Mesodermal cell (in vitro differentiated cells): ENCODE measurements at regions not wholly inside any gene's neighbourhood (a gene's known extent, or its start where the extent isn't known, plus 50 kb on each side); places are given as distances from the start of the nearest gene placed in this dataset.

Experiments used
- H3K27ac ChIP-seq: 2 replicates; pipeline ENCODE4 v1.7.0; 2013; ENCODE audit warnings: mild to moderate bottlenecking, low read depth, low read length, moderate library complexity; ENCODE audit not compliant: severe bottlenecking
- H3K36me3 ChIP-seq: 2 replicates; pipeline ENCODE4 v1.7.1; 2013; ENCODE audit warnings: mild to moderate bottlenecking, low read length, moderate library complexity; ENCODE audit not compliant: control insufficient read depth, insufficient read depth
- H3K4me1 ChIP-seq: one replicate; pipeline ENCODE4 v1.7.1; 2013; ENCODE audit warnings: mild to moderate bottlenecking, low read length; ENCODE audit not compliant: insufficient read depth, control insufficient read depth, poor library complexity, severe bottlenecking
- H3K4me3 ChIP-seq: 2 replicates; pipeline ENCODE4 v1.7.0; 2013; ENCODE audit warnings: low read length, control low read depth, mild to moderate bottlenecking; ENCODE audit not compliant: insufficient read depth, poor library complexity, severe bottlenecking; ENCODE audit errors: extremely low read depth
- H3K9me3 ChIP-seq: 2 replicates; pipeline ENCODE4 v1.7.1; 2013; ENCODE audit warnings: mild to moderate bottlenecking, low read length, moderate library complexity; ENCODE audit not compliant: control insufficient read depth
- WGBS, 2 experiments: methylation state at CpG; one replicate each; pipeline ENCODE4 v1.1.5; 2013; ENCODE audit warnings: missing lambda C conversion rate in 2 of 2; ENCODE audit not compliant: insufficient coverage in 2 of 2; 5-methylcytosine and 5-hydroxymethylcytosine counted together

- Histone ChIP-seq H3K9me3 (no peaks in the 10 kb centered on the region), H3K4me1 (no peaks in the 10 kb centered on the region), H3K27ac (no peak overlapping the region), H3K36me3 (no peaks in the 10 kb centered on the region), H3K4me3 (no peak overlapping the region)
- WGBS, 2 experiments: 94 to 100% methylated on average over 1 to 2 of the region's 3 CpGs
These were observed 309.6 kb downstream of the PRDM2 start for GRCh38 chr1:14009582-14009981.

GRCh38 chr1:14010476-14010875 lies 310.5 kb downstream of the PRDM2 start:
- Histone ChIP-seq H3K36me3 (no peaks in the 10 kb centered on the region), H3K4me1 (no peaks in the 10 kb centered on the region), H3K4me3 (no peak overlapping the region), H3K9me3 (no peaks in the 10 kb centered on the region), H3K27ac (no peak overlapping the region)

- WGBS, 2 experiments: 82 to 84% methylated on average over 9 of the region's 9 CpGs
- Histone ChIP-seq H3K27ac (no peak overlapping the region), H3K36me3 (no peaks in the 10 kb centered on the region), H3K9me3 (no peaks in the 10 kb centered on the region), H3K4me3 (no peak overlapping the region), H3K4me1 (no peaks in the 10 kb centered on the region)
These were observed 311.1 kb downstream of the PRDM2 start for GRCh38 chr1:14011132-14011531.

GRCh38 chr1:14011888-14012287 lies 311.9 kb downstream of the PRDM2 start:
- no peaks in the 10 kb centered on the region for H3K9me3 ChIP-seq

GRCh38 chr1:14014929-14015328 lies 314.9 kb downstream of the PRDM2 start:
- Histone ChIP-seq H3K4me3 (no peak overlapping the region), H3K27ac (no peak overlapping the region), H3K36me3 (no peaks in the 10 kb centered on the region), H3K4me1 (no peaks in the 10 kb centered on the region), H3K9me3 (no peaks in the 10 kb centered on the region)
- 93% methylated on average over 2 of the region's 3 CpGs; no CpG with 5 or more reads in 1 of the 2 experiments for WGBS, 2 experiments

More at GRCh38 chr1:14011888-14012287, 311.9 kb downstream of the PRDM2 start:
- Histone ChIP-seq H3K4me1 (no peaks in the 10 kb centered on the region), H3K36me3 (no peaks in the 10 kb centered on the region), H3K4me3 (no peak overlapping the region), H3K27ac (no peak overlapping the region)

GRCh38 chr1:14015917-14016316 lies 315.9 kb downstream of the PRDM2 start:
- WGBS, 2 experiments: 71 to 92% methylated on average over 1 to 2 of the region's 4 CpGs
- H3K36me3 ChIP-seq: no peaks in the 10 kb centered on the region
- H3K9me3 ChIP-seq: no peaks in the 10 kb centered on the region
- no peaks in the 10 kb centered on the region for H3K4me1 ChIP-seq
- no peak overlapping the region for H3K27ac ChIP-seq
- H3K4me3 ChIP-seq: no peak overlapping the region

- H3K36me3 ChIP-seq: no peaks in the 10 kb centered on the region
- H3K9me3 ChIP-seq: no peaks in the 10 kb centered on the region
- WGBS, 2 experiments: 57 to 76% methylated on average over 6 to 7 of the region's 7 CpGs
- no peak overlapping the region for H3K4me3 ChIP-seq
- H3K27ac ChIP-seq: no peak overlapping the region
- H3K4me1 ChIP-seq: no peaks in the 10 kb centered on the region
These were observed 317.6 kb downstream of the PRDM2 start for GRCh38 chr1:14017531-14017961.

- H3K36me3 ChIP-seq: no peaks in the 10 kb centered on the region
- H3K27ac ChIP-seq: no peak overlapping the region
- no peak overlapping the region for H3K4me3 ChIP-seq
- no peaks in the 10 kb centered on the region for H3K9me3 ChIP-seq
- no CpG with 5 or more reads among the region's 1 CpG for WGBS, 2 experiments
- no peaks in the 10 kb centered on the region for H3K4me1 ChIP-seq
These were observed 319.5 kb downstream of the PRDM2 start for GRCh38 chr1:14019461-14019860.

- H3K36me3 ChIP-seq: no peaks in the 10 kb centered on the region
- no peaks in the 10 kb centered on the region for H3K4me1 ChIP-seq
- no peak overlapping the region for H3K4me3 ChIP-seq
- no peaks in the 10 kb centered on the region for H3K9me3 ChIP-seq
- WGBS, 2 experiments: 82 to 84% methylated on average over 2 of the region's 2 CpGs
- H3K27ac ChIP-seq: no peak overlapping the region
These were observed 320.0 kb downstream of the PRDM2 start for GRCh38 chr1:14020006-14020405.

- H3K27ac ChIP-seq: no peak overlapping the region
- H3K36me3 ChIP-seq: no peaks in the 10 kb centered on the region
- H3K9me3 ChIP-seq: no peaks in the 10 kb centered on the region
- H3K4me1 ChIP-seq: no peaks in the 10 kb centered on the region
- 75 to 77% methylated on average over 3 to 5 of the region's 8 CpGs for whole genome bisulfite sequencing, 2 experiments
- no peak overlapping the region for H3K4me3 ChIP-seq
These were observed 327.1 kb downstream of the PRDM2 start for GRCh38 chr1:14027099-14027498.

GRCh38 chr1:14031461-14031860 lies 331.5 kb downstream of the PRDM2 start:
- Histone ChIP-seq H3K27ac (no peak overlapping the region), H3K4me1 (no peaks in the 10 kb centered on the region), H3K4me3 (no peak overlapping the region), H3K36me3 (no peaks in the 10 kb centered on the region), H3K9me3 (no peaks in the 10 kb centered on the region)
- WGBS, 2 experiments: 53% methylated on average over 3 of the region's 3 CpGs; no CpG with 5 or more reads in 1 of the 2 experiments

- Histone ChIP-seq H3K4me1 (no peaks in the 10 kb centered on the region), H3K27ac (no peak overlapping the region), H3K9me3 (no peaks in the 10 kb centered on the region), H3K4me3 (no peak overlapping the region), H3K36me3 (no peaks in the 10 kb centered on the region)
- 87 to 100% methylated on average over 3 of the region's 5 CpGs for WGBS, 2 experiments
These were observed 334.5 kb downstream of the PRDM2 start for GRCh38 chr1:14034506-14034905.
